ENCODE measurements at regions not wholly inside any gene's neighbourhood (a gene's known extent, or its start where the extent isn't known, plus 50 kb on each side); places are given as distances from the start of the nearest gene placed in this dataset.

DNA sequence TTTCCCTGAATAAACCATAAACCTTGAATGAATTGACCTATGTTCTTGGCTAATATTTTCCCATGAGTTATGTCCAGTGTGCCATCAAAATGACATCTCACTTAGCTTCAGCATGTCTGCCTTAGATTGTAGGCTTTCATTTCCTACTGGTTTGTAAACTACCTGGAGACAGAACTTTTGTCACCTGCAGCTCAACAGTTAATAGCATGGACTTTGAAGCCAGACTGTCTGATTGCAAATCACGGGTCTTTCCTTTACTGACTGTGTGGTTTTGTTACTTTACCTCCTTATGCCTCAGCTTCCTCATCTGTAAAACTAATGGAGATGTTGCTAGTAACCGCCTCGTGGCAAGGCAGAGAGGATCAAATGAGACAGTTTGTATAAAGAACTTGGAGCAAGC, 187.1 kb downstream of the SUCLG1 start:
- TF ChIP-seq, protein P1, sequence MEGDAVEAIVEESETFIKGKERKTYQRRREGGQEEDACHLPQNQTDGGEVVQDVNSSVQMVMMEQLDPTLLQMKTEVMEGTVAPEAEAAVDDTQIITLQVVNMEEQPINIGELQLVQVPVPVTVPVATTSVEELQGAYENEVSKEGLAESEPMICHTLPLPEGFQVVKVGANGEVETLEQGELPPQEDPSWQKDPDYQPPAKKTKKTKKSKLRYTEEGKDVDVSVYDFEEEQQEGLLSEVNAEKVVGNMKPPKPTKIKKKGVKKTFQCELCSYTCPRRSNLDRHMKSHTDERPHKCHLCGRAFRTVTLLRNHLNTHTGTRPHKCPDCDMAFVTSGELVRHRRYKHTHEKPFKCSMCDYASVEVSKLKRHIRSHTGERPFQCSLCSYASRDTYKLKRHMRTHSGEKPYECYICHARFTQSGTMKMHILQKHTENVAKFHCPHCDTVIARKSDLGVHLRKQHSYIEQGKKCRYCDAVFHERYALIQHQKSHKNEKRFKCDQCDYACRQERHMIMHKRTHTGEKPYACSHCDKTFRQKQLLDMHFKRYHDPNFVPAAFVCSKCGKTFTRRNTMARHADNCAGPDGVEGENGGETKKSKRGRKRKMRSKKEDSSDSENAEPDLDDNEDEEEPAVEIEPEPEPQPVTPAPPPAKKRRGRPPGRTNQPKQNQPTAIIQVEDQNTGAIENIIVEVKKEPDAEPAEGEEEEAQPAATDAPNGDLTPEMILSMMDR (IDR thresholded peaks at IDR 0.05): no peak

DNA sequence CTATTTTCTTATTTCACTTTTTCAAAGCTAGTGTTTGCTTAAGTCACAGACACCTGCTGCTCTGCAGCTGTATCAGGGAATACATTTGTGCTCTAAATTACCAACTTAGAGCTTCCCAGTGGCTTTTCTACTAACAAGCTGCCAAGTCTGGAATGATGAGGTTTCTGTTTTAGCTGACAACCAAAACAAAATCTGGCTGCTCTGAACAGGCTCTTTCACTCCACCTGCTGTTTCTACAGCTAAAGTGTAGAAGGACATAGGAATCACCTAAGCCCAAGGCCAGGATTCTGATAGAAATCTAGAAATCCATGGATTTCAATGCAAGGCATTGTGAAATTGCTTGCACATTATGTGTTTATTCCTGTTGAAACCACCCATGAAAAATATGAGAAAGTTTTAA, 201.2 kb downstream of the SUCLG1 start:
- TF ChIP-seq, protein P1 (IDR thresholded peaks at IDR 0.05): peak; percentile 40

DNA sequence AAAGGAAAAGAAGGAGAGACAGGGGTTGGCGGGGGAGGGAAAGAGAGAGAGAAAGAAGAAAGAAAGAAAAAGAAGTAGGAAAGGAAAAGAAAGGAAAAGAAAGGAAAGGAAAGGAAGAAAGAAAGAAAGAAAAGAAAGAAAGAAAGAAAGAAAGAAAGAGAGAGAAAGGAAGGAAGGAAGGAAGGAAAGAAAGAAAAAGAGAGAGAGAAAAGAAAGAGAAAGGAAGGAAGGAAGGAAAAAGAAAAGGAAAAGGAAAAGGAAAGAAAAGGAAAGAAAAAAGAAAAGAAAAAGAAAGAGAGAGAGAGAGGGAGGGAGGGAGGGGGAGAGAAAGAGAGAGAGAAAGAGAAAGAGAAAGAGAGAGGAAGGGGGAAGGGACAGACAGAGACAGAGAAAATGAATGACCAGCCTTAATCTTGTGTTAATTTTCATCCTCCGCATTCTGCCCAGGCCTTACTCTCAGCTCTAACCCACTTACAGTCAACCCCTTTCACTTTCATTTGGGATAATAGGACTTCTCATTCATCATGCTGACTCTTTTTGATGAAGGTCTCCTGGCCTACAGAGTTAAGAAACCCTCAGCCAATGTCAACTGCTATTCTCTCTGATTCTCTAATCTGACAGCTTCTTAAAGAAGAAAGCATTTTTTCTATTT, 207.3 kb downstream of the SUCLG1 start:
- TF ChIP-seq, protein P1 (IDR thresholded peaks at IDR 0.05): no peak

DNA sequence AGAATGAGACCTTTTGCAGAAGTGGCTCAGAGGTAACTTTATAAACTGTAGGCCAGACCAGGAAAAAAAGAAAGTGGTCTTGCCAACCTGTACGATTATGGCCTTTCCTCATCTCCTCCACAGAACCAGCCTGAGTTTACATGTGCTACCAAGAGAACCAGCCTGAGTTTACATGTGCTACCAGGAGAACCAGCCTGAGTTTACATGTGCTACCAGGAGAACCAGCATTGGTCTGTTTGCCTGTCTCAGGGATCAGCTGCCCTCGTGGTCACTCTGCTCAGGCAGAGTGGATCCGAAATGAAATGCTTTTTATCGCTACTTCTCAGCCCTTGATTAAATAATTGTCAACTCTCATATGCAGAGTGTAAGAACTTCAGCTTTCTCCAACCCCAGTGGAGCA, 209.9 kb downstream of the SUCLG1 start:
- TF ChIP-seq, protein P1 (IDR thresholded peaks at IDR 0.05): no peak

DNA sequence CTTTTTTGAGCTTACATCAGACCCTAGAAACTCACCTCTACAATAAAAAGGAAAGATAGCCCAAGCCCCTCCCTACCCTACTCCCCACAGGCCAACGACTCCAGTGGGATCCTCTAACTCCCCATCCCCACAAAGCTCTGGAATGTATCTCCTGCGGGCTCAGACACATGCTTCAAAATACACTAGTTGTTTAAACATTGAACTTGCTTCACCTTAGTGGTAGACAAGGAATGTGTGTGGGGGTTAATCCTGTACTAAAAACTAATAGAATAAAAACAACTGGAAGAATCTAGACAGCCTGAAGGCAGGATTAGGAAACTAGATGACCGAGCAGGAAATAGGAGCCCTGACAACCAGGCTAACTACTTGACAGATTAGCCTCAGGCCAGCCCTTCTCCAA, 211.5 kb downstream of the SUCLG1 start:
- TF ChIP-seq, protein P1 (IDR thresholded peaks at IDR 0.05): no peak

DNA sequence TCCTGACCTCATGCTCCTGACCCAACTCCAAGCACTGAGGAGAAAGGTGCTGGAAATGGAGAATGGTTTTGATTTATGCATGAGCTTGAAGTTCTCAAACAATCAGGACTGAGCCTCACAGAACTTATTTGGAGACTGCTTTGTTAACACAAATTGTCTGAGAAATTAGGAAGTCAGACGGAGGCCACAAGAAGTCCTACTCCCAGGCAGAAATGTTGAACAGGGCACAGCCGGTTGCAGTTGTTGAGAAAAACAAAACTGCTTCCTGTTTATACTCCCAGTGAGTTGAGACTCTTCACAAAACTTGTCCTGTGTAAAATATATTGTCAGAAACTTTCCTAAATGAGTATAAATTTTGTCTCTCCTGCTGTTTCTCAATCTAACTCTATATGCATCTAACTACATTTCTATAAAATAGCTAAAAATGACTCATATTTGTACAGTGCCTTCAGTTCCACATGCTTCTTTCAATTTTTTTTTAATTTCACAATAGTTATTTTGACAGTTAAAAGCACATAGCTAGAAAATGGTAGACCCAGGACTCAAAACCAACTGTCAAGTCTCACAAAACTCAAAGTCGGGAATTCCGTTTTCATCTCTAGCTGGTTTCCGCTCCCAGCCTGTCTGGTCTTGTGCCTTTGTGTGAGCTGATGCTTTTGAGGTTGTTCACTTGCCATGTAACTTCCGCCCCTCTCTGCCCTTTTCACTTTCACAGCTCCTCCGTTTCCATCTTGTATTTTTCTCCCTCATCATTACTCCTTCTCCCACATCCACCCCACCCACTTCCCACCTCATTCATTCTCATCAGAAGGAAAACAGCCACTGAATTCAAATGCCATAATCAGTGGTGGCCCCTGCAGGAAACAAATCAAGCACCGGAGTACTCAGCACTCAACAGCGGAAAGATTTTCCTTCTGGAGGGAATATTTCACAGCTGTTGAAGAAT, 215.0 kb downstream of the SUCLG1 start:
- TF ChIP-seq, protein P1 (IDR thresholded peaks at IDR 0.05): no peak

DNA sequence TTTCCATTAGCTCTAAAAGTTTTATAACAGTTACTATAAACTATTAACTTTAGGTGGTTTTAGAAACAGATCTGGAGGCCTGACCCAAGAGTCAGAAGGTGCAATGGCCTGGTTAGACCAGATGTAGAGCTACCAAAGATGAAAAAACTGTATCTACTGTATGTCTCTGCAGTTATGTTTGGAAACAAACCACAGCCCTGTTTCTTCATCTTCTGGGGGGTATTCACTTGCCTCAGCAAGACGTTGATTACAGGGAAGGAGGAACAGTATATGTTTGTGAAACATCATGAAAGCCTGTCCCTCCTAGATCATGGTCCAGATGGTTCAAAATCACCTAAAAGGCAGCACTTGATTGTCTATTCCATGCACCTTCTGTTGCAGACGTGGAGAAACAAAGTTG, 220.2 kb downstream of the SUCLG1 start:
- TF ChIP-seq, protein P1 (IDR thresholded peaks at IDR 0.05): no peak
